Stomach (tissue), 8 donors: ENCODE measurements at regions not wholly inside any gene's neighbourhood (a gene's known extent, or its start where the extent isn't known, plus 50 kb on each side); places are given as distances from the start of the nearest gene placed in this dataset.
A peak's percentile ranks its signal among the peaks of the same experiment; 100 is the strongest.

Experiments used
- DNase-seq, 2 donors: peaks; one replicate each; pipeline versions ENCODE4 v3.0.0 to v3.0.0-alpha.2; 2013 to 2019
- H3K27ac ChIP-seq, 5 donors: fragments of 200-600 bp in 4 of 5; sonication (generic) in 4 of 5; one replicate each; pipeline ENCODE4 v1.5.1; 2013 to 2019; ENCODE audit warnings: mild to moderate bottlenecking in 1 of 5, moderate library complexity in 1 of 5
- H3K27me3 ChIP-seq, 3 donors: fragments of 200-600 bp; sonication (generic); one replicate each; pipeline ENCODE4 v1.5.1; 2017 to 2019; ENCODE audit warnings: mixed run types in 1 of 3
- H3K36me3 ChIP-seq, 4 donors: fragments of 200-600 bp; sonication (generic); 1 replicate in 3 of 4; 2 replicates in 1 of 4; pipeline ENCODE4 v1.5.1; 2016 to 2019
- H3K4me1 ChIP-seq, 4 donors: fragments of 200-600 bp; sonication (generic); one replicate each; pipeline ENCODE4 v1.5.1; 2016 to 2019
- H3K4me3 ChIP-seq, 4 donors: fragments of 200-600 bp; sonication (generic) in 3 of 4; one replicate each; pipeline ENCODE4 v1.5.1; 2016 to 2019; ENCODE audit warnings: mild to moderate bottlenecking in 1 of 4
- H3K9me3 ChIP-seq, 4 donors: fragments of 200-600 bp; sonication (generic); one replicate each; pipeline ENCODE4 v1.5.1; 2016 to 2019
- EP300 ChIP-seq: sonication (generic); formaldehyde crosslinking; IDR thresholded peaks from one replicate; pipeline ENCODE4 v1.6.1; 2017; ENCODE audit warnings: antibody characterized with exemption
- POLR2A ChIP-seq, 4 donors: fragments of 450-650 bp; IDR thresholded peaks; one replicate each; pipeline ENCODE4 v1.6.1; 2016; ENCODE audit warnings: antibody characterized with exemption in 4 of 4, control low read depth in 2 of 4, mild to moderate bottlenecking in 1 of 4, moderate library complexity in 1 of 4
- POLR2AphosphoS5 ChIP-seq, 3 donors: sonication (generic); formaldehyde crosslinking; IDR thresholded peaks; one replicate each; pipeline ENCODE4 v1.6.1; 2016; ENCODE audit warnings: antibody characterized with exemption in 3 of 3
- WGBS, 5 donors: extraction: QIAGEN DNeasy Blood & Tissue Kit in 3 of 5; methylation state at CpG; one replicate each; pipeline versions ENCODE4 v1.1.5 to v1.1.7; 2013 to 2018; 5-methylcytosine and 5-hydroxymethylcytosine counted together
- intact Hi-C: fragments of 100-400 bp; cut with DNase I; formaldehyde crosslinking; loops from one replicate; pipeline ENCODE4 v1.15.1; 2023; ENCODE audit warnings: low total_unique reads
- TF ChIP-seq, protein P1 (sequence below), 7 experiments: fragments of 450-650 bp in 4 of 7; fragments of 200-600 bp in 3 of 7; sonication (generic) in 3 of 7; IDR thresholded peaks; one replicate each; pipeline ENCODE4 v1.5.1; 2016 to 2019; ENCODE audit warnings: antibody characterized with exemption in 7 of 7, control low read depth in 2 of 7, mild to moderate bottlenecking in 1 of 7
- donor health status: healthy with polysubstance abuse.
- donor health status: Bipolar disorder and iron deficiency.
- donor health status: healthy.

DNA sequence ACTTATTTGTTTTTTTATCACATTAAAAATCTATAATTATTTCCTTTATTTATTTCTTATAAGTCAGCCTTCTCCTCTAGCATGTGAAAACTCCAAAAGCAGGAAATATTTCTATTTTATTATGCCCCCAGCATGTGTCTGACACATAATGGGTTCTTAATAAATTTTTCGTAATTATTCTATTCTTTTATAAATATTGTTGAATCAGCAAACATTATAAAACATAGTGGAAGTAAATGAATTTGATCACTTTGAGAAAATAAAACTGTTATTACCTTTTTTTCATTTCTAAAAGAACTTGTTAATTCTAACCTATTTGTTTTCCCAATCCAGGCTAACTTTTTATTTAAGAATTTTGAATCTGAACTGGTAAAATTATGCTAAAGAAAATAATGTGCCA lies 509.1 kb upstream of the PCDH15 start:
- H3K27me3 ChIP-seq = no peaks in the 10 kb centered on the region
- no peak for DNase-seq
- H3K4me3 ChIP-seq = no peak overlapping the region
- no peak overlapping the region for H3K27ac ChIP-seq
- 86 to 92% (median 86%) methylated on average over 1 of the region's 1 CpG for WGBS, 5 donors
- TF ChIP-seq, protein P1, sequence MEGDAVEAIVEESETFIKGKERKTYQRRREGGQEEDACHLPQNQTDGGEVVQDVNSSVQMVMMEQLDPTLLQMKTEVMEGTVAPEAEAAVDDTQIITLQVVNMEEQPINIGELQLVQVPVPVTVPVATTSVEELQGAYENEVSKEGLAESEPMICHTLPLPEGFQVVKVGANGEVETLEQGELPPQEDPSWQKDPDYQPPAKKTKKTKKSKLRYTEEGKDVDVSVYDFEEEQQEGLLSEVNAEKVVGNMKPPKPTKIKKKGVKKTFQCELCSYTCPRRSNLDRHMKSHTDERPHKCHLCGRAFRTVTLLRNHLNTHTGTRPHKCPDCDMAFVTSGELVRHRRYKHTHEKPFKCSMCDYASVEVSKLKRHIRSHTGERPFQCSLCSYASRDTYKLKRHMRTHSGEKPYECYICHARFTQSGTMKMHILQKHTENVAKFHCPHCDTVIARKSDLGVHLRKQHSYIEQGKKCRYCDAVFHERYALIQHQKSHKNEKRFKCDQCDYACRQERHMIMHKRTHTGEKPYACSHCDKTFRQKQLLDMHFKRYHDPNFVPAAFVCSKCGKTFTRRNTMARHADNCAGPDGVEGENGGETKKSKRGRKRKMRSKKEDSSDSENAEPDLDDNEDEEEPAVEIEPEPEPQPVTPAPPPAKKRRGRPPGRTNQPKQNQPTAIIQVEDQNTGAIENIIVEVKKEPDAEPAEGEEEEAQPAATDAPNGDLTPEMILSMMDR (IDR thresholded peaks at IDR 0.05) = no peak
- TF ChIP-seq POLR2A (IDR thresholded peaks at IDR 0.05) = no peak
- no peaks in the 10 kb centered on the region for H3K4me1 ChIP-seq
- no peaks in the 10 kb centered on the region for H3K9me3 ChIP-seq
- intact Hi-C loops = no loop called here
- H3K36me3 ChIP-seq = no peaks in the 10 kb centered on the region

DNA sequence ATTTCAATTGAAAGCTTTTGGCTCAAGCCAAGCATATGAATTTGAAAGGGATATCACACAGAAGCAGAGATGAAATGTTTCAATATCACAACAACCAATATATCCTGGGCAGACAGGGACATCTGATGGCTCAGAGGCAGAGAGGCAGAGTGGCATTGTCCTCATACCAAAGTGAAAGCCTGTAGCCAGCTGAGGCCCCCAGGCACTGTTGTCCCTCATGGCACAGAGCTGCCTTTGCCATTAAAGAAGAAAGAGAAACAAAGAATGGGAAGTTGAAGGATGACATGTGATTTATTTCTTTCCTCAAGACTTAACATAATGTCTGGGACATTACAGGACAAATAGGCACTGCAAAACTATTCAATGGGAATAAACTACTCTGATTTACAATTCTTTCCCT lies 504.3 kb upstream of the PCDH15 start:
- Histone ChIP-seq H3K27me3 (no peaks in the 10 kb centered on the region), H3K4me1 (no peaks in the 10 kb centered on the region), H3K4me3 (no peak overlapping the region), H3K9me3 (no peaks in the 10 kb centered on the region), H3K27ac (no peak overlapping the region), H3K36me3 (no peaks in the 10 kb centered on the region)
- TF ChIP-seq, protein P1 (IDR thresholded peaks at IDR 0.05) = no peak
- no peak for TF ChIP-seq POLR2A (IDR thresholded peaks at IDR 0.05)
- TF ChIP-seq POLR2AphosphoS5 (IDR thresholded peaks at IDR 0.05) = no peak
- no peak for TF ChIP-seq EP300
- intact Hi-C loops = no loop called here
- DNase-seq = no peak

DNA sequence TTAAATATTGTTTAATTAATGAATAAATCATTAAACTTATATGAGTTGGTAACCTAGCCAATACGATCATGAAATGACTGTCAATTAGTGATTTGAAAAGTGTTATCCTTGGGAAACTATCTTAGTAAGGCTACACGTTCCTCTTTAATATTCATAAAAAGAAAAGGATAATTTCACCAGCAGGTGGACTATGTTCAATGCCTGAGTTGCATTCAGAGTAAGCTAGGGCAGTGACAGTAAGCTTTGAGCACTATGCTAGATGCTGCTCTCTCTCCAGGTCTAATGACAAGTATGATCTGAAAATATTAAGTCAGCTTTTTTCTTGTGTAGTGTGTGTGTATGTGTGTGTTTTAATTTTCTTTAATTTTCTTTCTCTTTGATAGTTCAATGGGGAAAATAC lies 486.3 kb upstream of the PCDH15 start:
- no peak overlapping the region for H3K4me3 ChIP-seq
- H3K27me3 ChIP-seq = no peaks in the 10 kb centered on the region
- peak in 1 of 2 donors; percentile 7 for DNase-seq
- 46 to 63% (median 51%) methylated on average over 2 of the region's 2 CpGs for WGBS, 5 donors
- H3K36me3 ChIP-seq = no peaks in the 10 kb centered on the region
- TF ChIP-seq, protein P1 (IDR thresholded peaks at IDR 0.05) = no peak
- TF ChIP-seq POLR2AphosphoS5 (IDR thresholded peaks at IDR 0.05) = no peak
- no peak for TF ChIP-seq EP300
- no peak for TF ChIP-seq POLR2A (IDR thresholded peaks at IDR 0.05)
- H3K9me3 ChIP-seq = peaks cover 0 to 10% (median 1%) of the 10 kb centered on the region in 4 donors
- no peak overlapping the region for H3K27ac ChIP-seq
- intact Hi-C loops = no loop called here
- H3K4me1 ChIP-seq = no peaks in the 10 kb centered on the region

DNA sequence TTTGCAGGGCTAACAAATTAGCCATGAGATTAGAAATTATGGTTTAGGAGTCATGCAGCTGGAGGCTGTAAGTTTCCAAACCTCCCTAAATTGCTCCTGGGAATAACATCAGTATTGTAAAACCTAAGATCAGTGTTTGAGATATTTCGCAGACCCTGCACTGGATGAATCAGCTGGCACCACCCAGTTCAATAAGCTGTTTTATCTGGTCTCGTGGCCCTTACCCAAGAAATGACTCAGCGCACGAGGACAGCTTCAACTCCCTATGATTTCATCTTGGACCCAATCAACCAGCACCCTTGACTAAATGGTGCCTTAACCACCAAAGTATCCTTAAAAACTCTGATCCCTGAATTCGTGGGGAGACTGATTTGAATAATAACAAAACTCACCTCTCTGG lies 482.0 kb upstream of the PCDH15 start:
- H3K36me3 ChIP-seq = no peaks in the 10 kb centered on the region
- no peak overlapping the region for H3K27ac ChIP-seq
- no peak overlapping the region for H3K4me3 ChIP-seq
- DNase-seq = no peak
- no peaks in the 10 kb centered on the region for H3K4me1 ChIP-seq
- WGBS, 5 donors = 76 to 78% (median 77%) methylated on average over 5 of the region's 5 CpGs
- no peaks in the 10 kb centered on the region for H3K27me3 ChIP-seq
- peaks cover 0 to 8% (median 0%) of the 10 kb centered on the region in 4 donors for H3K9me3 ChIP-seq
- no peak for TF ChIP-seq POLR2AphosphoS5 (IDR thresholded peaks at IDR 0.05)
- TF ChIP-seq, protein P1 (IDR thresholded peaks at IDR 0.05) = no peak
- no peak for TF ChIP-seq EP300
- TF ChIP-seq POLR2A (IDR thresholded peaks at IDR 0.05) = no peak
- intact Hi-C loops = no loop called here
